SH-SY5Y (cell line): ENCODE measurements at regions not wholly inside any gene's neighbourhood (a gene's known extent, or its start where the extent isn't known, plus 50 kb on each side); places are given as distances from the start of the nearest gene placed in this dataset.

ENCODE experiments used
- GATA2 ChIP-seq: IDR thresholded peaks from 2 replicates; pipeline ENCODE4 v1.6.1; 2011; ENCODE audit warnings: mild to moderate bottlenecking, low read depth, low read length
- GATA3 ChIP-seq: IDR thresholded peaks from 2 replicates; pipeline ENCODE4 v1.6.1; 2011; ENCODE audit warnings: low read depth, mild to moderate bottlenecking, low read length, moderate library complexity

DNA sequence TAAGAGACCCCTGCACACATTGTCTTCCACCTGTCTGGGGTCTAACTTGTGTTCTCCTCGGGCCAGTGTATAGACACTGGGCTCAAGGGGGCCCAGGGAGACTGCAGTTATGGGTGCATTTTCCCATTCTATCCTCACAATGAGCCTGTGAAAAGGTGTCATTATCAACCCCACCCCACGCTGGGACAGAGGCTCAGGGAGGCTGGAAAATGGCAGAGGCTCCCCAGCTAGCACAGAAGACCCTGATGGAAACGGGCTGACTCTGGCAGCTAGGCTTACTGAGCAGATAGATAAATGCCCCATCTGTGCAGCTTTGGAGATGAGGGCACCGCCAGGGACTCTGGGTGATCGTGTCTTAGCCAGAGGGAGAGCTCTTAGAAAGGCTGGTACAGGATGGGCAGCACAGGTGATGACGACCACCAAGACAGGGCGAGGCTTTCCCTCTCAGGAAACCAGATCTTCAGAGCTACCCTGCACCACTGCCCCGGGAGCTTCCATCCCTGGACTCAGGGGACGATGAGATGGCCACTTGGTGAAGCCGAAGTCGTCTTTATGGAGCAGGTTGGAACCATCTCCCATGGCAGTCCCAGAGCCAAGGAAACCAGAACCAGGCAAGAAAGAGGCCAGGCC is 58.2 kb upstream of the CHST15 start:
- TF ChIP-seq GATA2 (no peak), GATA3 (no peak)

DNA sequence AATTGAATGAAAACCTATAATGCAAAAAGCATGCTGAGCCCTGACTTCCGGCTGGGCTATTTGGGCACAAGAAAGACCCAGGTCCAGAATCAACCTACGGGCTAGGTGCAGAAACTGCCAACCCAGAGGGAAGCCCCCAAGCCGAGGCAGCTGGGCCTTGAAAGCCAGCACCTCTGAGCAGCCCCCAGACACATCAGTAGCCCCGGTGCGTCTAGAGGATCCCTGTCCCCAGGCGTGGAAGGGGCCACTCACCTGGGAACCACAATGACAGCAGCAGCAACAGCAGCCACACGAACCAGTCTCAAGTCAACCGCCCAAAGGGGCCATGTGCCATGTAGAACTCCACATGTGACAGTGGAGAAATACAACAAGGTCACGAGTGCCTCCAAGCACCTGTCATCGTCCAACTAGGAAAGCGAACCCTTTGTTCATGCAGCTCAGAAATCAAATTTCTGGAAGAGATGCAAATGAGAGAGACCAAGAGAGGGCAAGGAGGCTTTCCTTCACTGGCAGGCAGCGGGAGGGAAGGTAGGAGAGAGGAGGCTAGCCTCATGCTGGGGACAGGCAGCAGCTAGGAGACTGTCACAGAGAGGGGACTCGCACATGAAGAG is 57.5 kb upstream of the CHST15 start:
- TF ChIP-seq GATA2 (no peak), GATA3 (no peak)

- TF ChIP-seq GATA2 (no peak), GATA3 (no peak)
Observed at GRCh38 chr10:124150189-124150806, 56.9 kb upstream of the CHST15 start.

GRCh38 chr10:124149189-124150042 is 56.0 kb upstream of the CHST15 start:
- no peak for TF ChIP-seq GATA3
- no peak for TF ChIP-seq GATA2

DNA sequence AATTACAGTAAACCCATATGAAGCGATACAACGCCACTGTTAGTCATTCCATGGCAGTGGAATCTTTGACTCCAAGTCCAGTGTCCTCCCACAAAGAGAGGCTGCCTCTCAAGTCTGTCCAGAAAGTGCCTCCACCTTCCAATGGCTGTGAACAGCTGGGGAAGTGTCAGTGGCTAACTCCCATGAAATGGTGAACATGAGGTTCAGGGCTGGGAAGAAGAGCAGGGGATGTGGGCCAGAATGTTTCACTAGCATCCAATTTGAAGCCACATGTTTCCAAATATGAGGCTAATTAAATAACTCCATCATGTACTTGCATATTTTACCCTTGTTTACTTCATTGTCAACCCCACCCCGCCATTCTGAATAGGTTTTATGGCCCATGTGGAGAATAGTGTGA is 53.1 kb upstream of the CHST15 start:
- TF ChIP-seq GATA3 (no peak), GATA2 (no peak)

DNA sequence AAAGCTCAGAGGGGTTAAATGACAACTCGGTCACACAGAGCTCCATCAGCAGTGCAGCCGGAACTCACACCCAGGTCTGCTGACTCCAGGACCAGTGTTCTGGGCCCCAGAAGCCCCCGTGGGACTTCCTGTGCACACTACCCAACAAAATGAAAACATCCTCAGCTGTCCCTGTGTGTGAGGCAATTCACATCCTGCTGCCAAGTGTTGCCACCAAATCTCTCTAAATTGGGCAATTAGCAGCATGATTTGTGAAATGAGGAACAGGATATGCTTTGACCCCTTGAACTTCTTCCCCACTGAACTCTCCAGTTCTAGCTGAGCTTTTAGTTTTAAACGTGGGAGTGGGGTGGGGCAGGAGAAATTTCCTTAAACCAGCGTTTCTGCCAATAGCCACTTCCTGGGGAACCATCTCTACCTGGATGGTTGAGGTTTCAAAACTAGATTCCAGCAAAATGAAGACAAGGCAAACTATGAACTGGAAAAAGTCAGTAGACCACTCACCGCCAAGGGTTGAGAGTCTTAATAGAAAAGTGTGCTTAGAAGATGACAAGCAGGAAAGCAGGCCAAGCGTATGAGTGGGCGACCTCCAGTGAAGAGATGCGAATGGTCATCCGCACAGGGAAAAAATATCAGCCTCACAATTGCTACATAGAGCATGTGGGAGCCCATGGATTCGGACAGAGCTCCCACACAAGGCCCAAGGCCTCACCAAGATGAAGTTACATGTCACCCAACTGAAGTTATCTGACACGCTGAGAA is 51.9 kb upstream of the CHST15 start:
- TF ChIP-seq GATA2 (no peak), GATA3 (no peak)

DNA sequence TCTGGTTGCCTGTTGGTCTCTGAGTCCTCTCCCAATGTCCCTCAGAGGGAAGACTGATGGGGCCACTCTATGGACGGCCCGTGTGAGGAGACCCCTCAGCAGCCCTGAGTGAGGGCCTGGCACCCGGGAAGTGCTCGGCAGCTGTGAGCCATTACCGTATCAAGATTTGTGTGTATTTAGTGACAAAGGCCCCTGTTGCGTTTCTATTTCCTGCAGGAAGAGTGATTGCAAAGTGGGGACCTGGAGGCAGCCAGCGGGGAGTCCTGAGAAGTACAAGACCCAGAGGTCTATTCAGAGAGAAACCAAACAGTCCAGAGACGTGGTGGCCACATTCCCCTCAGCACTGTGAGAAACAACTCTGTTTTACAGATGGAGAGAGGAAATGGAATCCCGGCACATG is 51.1 kb upstream of the CHST15 start:
- TF ChIP-seq GATA2 (no peak), GATA3 (no peak)

- TF ChIP-seq GATA2 (no peak), GATA3 (no peak)
Observed at GRCh38 chr10:124143721-124144120, 50.3 kb upstream of the CHST15 start.
